CD4-positive, alpha-beta T cell treated with Interleukin-17A for 1 hour (primary cell): ENCODE measurements at regions not wholly inside any gene's neighbourhood (a gene's known extent, or its start where the extent isn't known, plus 50 kb on each side); places are given as distances from the start of the nearest gene placed in this dataset.
"Not testable (repeated sequence)": the region's sequence is repeated elsewhere in the genome, so short reads cannot be mapped to it uniquely, and the experiment has no call there.

Source experiments
- DNase-seq: peaks from one replicate; pipeline ENCODE4 v3.0.0-alpha.2; 2020

DNA sequence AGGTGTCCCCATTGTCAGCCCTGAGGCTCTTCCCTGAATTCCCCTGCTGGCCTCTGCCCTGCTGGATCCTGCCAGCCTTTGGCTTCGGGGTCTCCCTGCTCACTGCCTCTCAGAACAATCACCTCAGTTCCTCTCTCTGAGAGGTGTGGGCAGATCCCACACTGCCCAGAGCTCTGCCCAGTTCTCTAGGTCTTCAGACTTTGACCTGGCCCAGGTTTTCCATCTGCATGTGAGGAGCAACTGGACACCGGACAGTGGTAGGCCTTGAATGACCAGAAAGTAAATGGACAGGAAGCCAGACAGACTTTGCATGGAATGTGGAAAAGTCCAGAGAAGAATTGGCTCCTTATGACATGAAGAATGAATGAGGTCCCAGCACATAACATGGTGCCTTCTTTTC lies 111.8 kb downstream of the FOXD4L6 start:
- DNase-seq = not testable (repeated sequence)

DNA sequence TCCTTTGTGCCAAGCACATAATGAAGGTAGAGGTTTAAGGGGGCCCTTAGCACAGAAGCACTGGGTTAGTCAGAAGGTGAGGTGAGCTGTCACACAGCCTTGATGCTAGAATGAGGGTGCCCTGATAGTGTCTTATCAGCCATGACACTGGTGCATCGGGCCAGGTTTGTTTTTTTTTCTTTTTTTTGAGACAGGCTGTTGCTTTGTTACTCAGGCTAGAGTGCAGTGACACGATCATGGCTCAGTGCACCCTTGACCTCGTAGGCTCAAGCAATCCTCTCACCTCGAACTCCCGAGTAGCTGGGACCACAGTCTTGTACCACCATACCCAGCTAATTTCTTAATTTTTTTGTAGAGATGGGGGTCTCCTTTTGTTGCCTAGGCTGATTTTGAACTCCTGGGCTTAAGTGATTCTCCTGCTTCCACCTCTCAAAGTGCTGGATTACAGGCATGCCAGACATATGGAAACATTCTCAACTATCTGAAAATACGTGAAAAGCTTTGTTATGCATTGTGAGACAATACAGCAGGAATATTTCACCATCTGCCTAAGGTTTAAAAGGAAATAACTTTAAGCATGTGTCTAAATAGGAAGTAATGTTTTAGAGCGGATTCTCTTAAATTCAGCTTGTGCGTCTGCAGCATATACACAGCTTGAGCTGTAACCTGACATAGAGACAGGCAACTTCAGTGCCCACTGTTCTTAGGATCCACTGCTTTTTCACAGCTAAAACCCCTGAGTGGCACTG lies 128.4 kb downstream of the FOXD4L6 start:
- not testable (repeated sequence) for DNase-seq

DNA sequence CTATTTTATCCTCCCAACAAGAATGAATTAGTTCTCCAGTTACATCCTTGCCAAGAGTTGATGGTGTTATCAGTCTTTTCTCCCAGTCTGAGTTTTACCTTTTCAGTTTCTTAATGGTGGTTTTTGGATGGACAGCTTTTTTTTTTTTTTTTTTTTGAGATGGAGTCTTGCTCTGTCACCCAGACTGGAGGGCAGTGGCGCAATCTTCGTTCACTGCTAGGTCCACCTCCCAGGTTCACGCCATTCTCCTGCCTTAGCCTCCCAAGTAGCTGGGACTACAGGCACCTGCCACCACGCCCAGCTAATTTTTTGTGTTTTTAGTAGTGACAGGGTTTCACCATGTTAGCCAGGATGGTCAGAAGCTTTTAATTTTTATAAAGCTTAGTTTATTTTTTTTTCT lies 133.0 kb downstream of the FOXD4L6 start:
- DNase-seq = not testable (repeated sequence)

DNA sequence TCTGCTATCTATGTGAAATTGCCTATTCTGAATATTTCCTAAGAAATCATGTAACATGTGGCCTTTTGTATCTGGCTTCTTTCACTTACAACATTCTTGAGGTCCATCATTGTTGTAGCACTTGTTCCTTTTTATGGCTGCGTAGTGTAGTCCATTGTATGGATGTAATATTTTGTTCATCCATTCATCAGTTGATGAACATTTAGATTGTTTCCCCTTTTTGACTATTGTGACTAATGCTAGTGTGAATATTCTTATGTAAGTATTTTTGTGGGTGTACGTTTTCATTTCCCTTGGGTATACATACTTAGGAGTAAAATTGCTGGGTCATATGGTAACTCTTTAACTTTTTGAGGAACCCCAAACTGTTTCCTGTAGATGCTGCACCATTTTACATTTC lies 134.6 kb downstream of the FOXD4L6 start:
- not testable (repeated sequence) for DNase-seq

DNA sequence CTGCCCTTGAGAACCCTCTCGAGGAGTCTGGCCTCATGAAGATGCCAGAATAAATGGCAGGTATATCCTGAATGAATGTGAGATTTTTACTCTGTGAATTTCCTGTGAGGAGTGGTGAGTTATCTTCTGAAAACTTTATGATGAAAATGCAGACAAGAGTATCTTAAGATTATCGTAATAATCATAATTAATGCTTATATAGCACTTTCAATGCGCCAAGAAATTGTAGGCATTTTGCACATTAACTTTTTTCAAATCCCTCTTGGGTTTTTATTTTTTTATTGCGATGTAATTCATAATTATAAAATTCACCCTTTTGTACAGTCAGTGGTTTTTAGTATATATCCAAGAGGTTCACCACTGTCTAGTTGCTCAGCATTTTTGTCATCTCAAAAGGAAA lies 135.1 kb downstream of the FOXD4L6 start:
- not testable (repeated sequence) for DNase-seq

DNA sequence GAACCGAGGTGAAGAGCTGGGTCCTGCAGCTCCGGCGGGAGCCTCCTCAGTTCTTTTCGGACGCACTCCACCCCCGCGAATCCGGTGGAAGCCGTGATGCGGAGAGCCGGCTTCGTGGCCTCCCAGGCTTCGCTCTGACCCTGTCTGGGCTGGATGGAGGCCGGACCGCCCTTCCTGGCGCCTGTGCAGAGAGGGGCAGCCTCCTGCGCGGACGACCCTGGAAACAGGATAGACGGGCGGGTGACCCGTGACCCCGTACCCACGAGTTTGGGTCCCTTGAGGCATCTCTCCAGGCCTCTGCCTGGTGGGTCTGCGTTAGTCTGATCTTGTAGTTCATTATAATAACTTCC lies 136.0 kb downstream of the FOXD4L6 start:
- not testable (repeated sequence) for DNase-seq

DNA sequence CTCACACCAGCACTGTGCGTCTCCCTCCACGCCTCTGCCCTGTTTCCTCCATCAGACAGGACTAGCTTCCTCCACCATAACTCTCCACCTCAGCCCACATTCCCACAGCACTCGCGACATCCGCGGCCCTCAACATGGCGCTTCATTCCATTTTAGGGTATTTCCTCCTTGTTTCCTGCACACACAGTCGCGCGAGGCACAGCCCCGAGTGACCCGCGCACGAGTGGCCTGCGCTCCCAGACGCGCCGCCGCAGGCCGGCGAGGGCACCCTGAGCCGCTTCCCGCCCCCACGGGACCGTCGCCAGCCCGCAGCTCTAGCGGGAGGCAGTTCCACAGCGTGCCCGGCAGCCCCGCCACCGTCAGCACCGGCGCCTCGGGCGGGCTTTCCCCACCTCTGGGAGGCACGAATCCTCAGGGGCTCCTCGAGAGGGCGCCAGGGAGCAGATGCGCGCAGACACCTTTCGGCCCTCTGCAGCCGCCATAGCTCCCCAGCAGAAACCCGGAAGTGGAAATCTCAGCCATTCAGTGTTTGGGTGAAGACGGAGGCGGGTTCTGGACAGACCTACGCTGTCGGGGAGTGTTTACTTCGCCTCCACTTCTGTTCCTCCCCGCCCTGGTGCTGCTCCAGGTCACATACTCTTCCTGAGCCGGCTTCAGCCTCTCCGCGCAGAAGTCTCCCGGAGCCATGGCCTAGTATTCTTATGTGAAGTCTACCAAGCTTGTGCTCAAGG lies 136.6 kb downstream of the FOXD4L6 start:
- peak; percentile 99 for DNase-seq

DNA sequence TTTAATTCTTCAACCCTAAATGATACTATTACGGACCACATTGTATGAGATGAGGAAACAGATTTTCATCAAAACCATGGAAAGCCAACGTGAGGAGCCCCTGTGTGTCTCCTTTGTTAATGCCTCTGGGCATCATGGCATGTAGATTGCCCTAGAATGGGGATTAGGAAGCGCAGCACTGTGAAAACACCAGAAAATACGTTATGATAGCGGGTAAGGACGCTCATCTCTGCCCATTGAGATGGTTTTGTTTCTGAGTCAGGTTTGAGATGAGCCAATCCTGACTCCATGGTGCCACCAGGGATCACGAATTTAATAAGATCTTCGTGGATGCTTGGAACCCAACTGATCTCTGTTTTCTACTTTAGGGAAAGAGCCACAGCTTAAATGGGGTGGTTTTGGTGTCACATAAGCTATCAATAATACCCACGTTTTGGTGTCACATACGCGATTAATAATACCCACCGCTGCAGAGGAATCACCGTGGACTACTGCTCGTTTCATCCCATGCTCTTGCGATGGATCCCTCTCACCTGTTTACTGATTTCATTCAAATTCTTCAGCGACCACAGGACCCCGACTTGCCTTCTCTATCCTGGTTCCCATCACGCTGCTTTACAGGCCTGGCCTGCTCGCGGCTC lies 137.3 kb downstream of the FOXD4L6 start:
- DNase-seq = not testable (repeated sequence)

DNA sequence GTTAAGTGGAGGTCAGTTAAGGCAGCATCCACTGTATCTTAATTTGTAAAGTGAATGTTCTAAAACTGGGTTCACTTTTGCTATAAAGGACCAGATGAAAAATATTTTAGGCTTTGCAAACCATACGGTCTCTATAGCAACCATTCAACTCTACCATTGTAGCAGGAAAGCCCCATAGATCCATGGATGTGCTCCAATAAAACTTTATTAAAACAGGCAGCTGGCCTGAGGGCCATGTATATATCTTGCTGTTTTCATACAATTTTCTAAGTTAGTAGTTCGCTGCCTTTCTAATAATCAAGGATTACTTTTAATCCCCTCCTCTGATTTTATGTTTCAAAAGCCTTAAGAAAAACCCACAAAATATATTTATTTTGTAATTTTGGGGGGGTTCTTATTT lies 142.1 kb downstream of the FOXD4L6 start:
- DNase-seq = not testable (repeated sequence)

DNA sequence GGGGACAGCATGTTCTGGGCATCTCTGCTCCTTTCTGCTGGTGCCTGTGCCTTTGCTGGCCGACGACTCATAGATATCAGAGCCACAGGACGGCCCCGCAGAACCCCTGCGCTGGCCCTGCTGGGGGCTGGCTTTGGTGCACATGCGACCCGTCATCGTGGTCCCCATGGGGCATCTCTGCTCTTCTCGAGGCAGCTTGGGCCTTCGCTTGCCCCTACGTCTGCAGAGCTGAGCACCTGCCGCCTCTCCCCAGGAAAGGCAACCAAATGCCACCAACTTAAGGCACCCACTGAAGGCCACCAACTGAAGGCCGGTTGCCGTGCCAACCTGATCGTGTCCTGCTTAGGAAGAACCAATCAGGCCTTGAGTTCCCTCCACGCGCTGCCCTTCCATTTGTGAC lies 153.1 kb downstream of the FOXD4L6 start:
- DNase-seq = not testable (repeated sequence)

DNA sequence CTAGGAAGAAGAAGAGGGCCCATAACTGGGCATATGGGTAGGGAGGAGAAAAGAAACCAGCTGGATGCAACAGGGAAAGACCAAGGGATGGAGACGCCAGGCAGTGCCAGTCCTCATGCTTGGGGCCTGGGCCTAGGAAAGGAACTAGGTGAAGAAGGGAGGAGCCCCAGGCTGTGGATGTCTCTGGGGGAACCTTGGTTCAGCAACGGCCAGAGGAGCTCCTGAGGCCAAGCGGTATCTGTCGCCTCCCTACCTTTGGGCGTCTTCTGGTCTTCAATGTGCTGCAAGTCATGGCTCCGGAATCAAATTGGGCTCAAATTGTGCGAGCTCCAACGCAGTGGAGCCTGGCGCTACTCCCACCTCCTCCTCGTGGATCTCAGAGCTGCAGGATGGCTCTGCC lies 153.6 kb downstream of the FOXD4L6 start:
- DNase-seq = not testable (repeated sequence)

DNA sequence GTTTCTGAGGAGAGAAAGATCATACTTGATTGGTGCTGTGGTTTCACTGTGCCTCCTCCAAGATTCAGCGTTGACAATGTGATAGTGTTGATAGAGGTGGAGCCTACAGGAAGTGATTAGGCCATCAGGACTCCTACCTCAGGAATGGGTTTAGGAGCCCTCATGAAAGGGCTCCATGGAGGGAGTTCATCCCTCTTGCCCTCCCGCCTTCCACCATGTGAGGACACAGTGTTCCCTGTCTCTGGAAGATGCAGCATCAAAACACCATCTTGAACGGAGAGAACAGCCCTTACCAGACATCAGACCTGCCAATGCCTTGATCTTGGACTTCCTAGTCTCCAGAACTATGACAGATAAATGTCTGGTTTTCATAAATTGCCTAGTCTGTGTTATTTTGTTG lies 156.7 kb downstream of the FOXD4L6 start:
- not testable (repeated sequence) for DNase-seq

DNA sequence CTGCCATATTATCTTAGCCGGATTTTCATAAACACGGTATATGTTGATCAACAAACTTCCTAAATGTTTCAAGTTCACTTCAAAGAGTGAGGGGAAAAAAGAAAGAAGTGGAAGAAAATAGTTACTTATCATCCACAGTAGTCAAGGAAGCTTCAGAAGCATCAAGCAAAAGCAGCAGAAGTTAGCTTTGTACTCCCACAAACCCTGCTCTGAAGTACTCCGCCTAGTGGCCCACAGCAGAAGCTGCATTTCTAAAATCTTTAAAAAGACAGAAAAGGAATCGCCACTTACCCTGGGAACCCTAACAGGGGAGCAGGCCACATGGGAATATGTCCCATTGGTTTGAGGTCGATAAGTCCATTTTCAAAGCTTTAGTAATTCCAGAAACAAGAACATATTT lies 158.1 kb downstream of the FOXD4L6 start:
- not testable (repeated sequence) for DNase-seq

DNA sequence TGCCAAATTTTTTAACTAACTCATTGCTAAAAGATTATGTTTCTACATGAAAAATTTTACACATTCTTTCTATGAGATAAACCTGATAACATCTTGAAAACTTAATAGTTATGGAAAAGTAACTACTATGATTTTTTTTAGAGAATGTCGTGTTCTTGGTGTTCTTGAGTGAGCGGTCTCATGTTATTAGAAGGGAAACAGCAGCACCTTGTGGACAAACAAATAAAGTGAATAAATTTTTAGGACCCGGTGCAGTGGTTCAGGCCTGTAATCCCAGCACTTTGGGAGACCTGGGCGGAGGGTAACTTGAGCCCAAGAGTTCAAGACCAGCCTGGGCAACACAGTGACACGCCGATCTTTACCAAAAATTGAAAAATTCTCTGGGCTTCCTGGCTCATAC lies 166.0 kb downstream of the FOXD4L6 start:
- DNase-seq = not testable (repeated sequence)

DNA sequence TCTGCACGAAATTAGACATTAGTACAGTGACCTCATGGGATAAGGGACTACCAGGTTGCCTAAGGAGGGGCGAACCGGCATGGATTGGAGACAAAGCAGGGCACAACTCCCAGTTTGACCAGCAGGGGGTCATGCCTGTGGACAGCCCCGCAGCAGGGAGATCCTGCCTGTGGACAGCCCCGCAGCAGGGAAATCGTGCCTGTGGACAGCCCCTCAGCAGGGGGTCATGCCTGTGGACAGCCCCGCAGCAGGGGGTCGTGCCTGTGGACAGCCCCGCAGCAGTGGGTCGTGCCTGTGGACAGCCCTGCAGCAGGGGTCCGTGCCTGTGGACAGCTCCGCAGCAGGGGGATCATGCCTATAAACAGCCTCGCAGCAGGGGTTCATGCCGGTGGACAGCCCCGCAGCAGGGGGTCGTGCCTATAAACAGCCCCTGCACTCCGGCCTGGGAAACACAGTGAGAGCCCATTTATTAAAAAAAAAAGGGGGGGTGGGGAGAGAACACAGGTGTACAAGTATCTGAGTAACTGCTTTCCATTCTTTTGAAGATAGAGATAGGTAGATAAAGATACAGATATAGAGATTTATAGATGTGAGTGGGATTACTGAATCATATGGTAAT lies 176.5 kb downstream of the FOXD4L6 start:
- not testable (repeated sequence) for DNase-seq

DNA sequence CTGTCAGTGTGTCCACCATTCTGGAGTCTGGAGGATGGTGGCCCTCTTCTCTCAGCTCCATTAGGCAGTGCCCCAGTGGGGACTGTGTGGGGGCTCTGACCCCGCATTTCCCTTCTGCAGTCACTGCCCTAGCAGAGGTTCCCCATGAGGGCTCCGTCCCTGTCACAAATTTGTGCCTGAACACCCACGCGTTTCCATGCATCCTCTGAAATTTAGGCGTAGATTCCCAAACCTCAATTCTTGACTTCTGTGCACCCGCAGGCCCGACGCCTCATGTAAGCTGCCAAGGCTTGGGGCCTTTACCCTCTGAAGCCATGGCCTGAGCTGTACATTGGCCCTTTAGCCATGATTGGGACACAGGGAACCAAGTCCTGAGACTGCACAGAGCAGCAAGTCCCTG lies 182.3 kb downstream of the FOXD4L6 start:
- DNase-seq = not testable (repeated sequence)

DNA sequence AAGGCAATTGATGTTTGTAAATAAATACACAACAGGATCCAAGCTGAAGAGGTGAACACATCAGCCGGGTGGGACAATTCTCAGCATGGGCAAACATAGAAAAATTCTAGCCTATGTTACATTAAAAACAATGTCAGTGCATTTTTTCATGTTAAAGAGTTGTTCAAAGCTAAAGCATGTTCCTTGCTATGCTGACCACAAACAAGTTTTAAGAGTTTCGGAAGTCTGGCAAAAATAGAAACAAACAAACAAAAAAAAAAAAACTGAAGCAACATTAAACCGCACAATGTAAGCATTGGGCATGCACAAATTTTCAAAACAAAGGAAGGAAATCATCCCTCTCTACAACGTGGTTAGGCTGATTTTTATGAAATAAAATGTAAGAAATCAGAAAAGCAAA lies 185.8 kb downstream of the FOXD4L6 start:
- not testable (repeated sequence) for DNase-seq

DNA sequence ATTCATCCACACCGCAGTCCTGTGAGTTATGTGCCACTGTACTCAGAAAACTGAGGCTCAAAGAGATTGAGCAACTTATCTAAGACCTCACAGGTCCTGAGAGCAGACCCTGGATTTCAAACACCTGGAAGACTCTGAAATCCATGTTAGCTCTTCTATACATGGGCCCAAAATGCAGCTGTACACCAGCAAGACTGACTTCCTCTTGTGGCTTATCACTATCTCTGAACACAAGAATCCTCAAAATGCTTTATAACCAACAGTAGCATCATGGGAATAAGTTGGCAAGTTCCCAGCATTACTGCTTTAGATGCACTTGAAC lies 188.6 kb downstream of the FOXD4L6 start:
- not testable (repeated sequence) for DNase-seq

DNA sequence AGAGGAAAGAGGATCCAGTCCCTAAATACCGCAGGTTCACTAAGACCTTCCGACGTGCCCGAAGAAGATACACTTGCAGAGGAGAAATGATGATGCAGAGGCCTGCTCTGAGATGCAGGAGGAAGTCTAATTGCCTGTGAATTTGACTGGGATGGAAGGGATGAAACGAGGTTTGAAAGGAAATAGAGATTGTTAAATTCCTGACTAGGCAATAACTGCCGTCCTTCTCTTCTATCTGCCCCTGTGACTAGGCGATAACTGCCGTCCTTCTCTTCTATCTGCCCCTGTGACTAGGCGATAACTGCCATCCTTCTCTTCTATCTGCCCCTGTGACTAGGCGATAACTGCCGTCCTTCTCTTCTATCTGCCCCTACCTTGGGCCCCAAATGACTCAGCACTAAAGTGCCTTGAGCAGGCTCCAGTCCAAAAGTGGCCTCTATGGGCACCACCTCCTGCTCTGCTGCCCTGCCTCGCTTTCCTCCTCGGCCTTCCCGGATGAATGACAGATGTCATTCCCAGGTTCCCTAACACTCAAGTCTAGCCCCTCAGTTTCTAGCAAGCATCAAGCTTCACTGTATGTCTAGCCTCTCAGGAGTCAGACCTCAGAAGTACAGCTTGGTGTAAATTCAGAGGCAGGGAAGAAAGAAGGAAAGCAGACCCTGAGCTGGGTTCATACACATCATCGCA lies 189.1 kb downstream of the FOXD4L6 start:
- DNase-seq = not testable (repeated sequence)

DNA sequence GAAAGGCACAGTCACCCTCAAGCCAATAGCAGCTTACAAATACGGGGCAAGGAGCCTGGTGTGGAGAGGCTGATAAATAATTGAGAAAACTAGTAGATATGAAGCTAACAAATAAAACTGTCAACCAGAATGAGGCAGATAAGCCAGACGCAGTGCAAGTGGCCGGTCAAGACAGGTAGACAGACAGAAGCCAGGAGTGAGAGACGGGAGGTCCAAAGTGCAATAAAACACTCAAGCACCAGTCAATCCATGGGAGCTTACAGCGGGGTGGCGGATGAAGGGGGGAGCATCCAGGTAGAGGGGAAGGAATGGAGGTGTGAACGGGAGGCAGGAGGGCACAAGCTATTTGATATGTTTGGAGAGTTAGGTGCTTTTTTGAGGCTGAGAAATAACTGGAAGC lies 193.1 kb downstream of the FOXD4L6 start:
- no peak for DNase-seq

DNA sequence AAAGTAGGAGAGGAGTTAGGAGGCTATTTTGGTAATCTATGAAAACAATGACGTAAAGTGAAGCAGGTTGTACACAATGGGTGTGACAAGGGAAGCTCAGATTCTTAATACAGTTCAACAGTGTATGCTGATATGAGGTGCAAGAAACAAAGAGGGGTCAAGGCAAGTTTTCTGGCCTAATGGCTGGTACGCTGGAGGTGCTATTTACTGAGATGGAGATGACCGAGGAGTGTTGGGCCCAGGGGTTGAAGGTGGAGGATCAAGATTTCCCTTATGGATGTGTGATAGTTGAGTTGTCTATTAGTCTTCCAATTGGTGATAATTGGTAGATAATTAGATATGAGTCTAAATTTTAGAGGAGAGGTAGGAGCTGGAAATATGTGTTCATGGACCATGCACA lies 194.0 kb downstream of the FOXD4L6 start:
- DNase-seq = not testable (repeated sequence)

DNA sequence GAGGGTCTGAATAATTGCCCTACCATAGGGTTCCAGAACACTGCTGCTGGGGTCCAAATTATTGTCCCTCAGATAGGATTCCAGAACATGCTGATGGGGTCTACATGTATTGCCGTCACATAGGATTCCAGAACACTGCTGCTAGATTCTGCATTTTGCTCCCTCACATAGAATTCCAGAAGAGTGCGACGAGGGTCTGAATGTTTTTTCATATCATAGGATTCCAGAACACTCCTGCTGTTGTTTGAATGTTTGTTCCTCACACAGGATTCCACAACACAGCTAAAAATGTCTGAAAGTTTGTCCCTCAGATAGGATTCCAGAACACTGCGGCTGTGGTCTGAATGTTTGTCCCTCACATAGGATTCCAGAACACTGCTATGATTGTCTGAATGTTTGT lies 198.1 kb downstream of the FOXD4L6 start:
- not testable (repeated sequence) for DNase-seq

DNA sequence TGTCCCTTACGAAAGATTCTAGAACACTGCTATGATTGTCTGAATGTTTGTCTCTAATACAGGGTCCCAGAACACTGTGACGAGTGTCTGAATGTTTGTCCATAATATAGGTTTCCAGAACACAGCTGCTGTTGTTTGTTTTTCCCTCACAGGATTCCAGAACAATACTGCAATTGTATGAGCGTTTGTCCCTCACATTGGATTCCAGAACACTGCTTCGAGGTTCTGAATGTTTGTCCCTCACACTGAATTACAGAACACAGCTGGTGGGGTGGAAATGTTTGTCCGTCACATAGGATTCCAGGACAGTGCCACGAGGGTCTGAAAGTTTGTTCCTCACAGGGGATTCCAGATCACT lies 199.0 kb downstream of the FOXD4L6 start:
- not testable (repeated sequence) for DNase-seq
